Astrocyte of the spinal cord (primary cell): ENCODE measurements at regions not wholly inside any gene's neighbourhood (a gene's known extent, or its start where the extent isn't known, plus 50 kb on each side); places are given as distances from the start of the nearest gene placed in this dataset.
"Not testable (repeated sequence)": the region's sequence is repeated elsewhere in the genome, so short reads cannot be mapped to it uniquely, and the experiment has no call there.

Experiments used
- DNase-seq: peaks from one replicate; pipeline ENCODE4 v3.0.0; 2011; ENCODE audit warnings: low read depth, low spot score
- H3K4me3 ChIP-seq: 2 replicates; pipeline ENCODE4 v1.5.1; 2011; ENCODE audit warnings: low read depth, mild to moderate bottlenecking, low read length, moderate library complexity
- CTCF ChIP-seq: IDR thresholded peaks from 2 replicates; pipeline ENCODE4 v1.5.1; 2012; ENCODE audit warnings: low read depth, mild to moderate bottlenecking, low read length, inconsistent platforms
- in situ Hi-C: cut with HindIII; loops from 2 replicates; pipeline ENCODE4 v1.10.0; 2017; ENCODE audit warnings: low sequenced_read_pairs

GRCh38 chr12:131192951-131193350 lies 239.2 kb downstream of the ADGRD1 start:
- no peak for DNase-seq
- H3K4me3 ChIP-seq = no peak overlapping the region
- in situ Hi-C loops = no loop called here
- TF ChIP-seq CTCF = no peak

- no peak for TF ChIP-seq CTCF
- in situ Hi-C loops = no loop called here
- no peak for DNase-seq
Measured at GRCh38 chr12:131194166-131194565, 240.5 kb downstream of the ADGRD1 start.

DNA sequence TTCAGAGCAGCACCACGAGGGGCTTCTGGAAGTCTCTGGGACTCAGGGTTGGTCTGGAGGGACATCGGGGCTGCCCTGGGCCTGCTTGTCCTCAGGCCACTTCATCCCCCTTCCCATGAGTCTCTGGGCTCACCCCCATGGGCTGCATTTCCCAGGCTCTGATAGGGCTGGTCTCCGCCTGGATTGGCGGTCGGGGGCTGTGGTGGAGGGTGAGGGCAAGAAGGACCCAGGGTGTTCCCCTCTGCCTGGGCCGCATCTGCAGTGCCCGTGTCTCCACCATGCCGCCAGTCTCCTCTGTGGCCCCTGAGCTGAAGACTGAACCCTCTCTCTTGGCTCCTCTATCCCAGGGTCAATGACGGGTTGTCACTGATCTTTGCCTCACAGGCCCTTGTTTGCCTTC lies 242.1 kb downstream of the ADGRD1 start:
- DNase-seq = no peak
- no peak overlapping the region for H3K4me3 ChIP-seq
- no peak for TF ChIP-seq CTCF
- in situ Hi-C loops = no loop called here

More at GRCh38 chr12:131194166-131194565, 240.5 kb downstream of the ADGRD1 start:
- H3K4me3 ChIP-seq = no peak overlapping the region

DNA sequence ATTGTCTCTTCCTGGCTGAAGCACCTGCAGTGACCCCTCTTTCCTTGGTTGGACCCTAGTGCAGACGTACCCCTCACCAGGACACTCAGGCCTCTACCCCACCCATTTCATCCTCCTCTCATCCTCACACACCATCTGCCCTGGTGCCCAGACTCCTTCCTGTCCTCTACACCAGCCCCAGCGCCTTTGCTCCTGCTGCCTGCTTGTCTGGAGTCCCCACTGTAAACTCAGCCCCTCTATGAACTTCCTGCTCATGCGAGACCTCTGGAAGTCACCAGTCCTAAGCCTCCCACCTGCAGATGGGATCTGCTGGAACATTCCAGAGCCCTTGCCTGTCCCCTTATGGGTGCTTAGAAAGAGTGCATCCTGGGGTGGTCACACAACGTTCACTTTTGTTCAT lies 242.5 kb downstream of the ADGRD1 start:
- DNase-seq = no peak
- in situ Hi-C loops = no loop called here
- no peak overlapping the region for H3K4me3 ChIP-seq
- TF ChIP-seq CTCF = no peak

GRCh38 chr12:131197490-131197889 lies 243.8 kb downstream of the ADGRD1 start:
- in situ Hi-C loops = no loop called here

GRCh38 chr12:131199221-131199620 lies 245.5 kb downstream of the ADGRD1 start:
- H3K4me3 ChIP-seq = no peak overlapping the region
- TF ChIP-seq CTCF = no peak
- no peak for DNase-seq
- in situ Hi-C loops = no loop called here

More at GRCh38 chr12:131197490-131197889, 243.8 kb downstream of the ADGRD1 start:
- DNase-seq = no peak
- H3K4me3 ChIP-seq = no peak overlapping the region
- TF ChIP-seq CTCF = no peak

- DNase-seq, in situ Hi-C loops, H3K4me3 ChIP-seq: not testable (repeated sequence)
Measured at GRCh38 chr12:131201912-131202311, 248.2 kb downstream of the ADGRD1 start.
